HG02588 (cell line): ENCODE measurements at regions not wholly inside any gene's neighbourhood (a gene's known extent, or its start where the extent isn't known, plus 50 kb on each side); places are given as distances from the start of the nearest gene placed in this dataset.
"Not testable (repeated sequence)": the region's sequence is repeated elsewhere in the genome, so short reads cannot be mapped to it uniquely, and the experiment has no call there.

ENCODE experiments used
- ATAC-seq: cut with Tn5 transposase; IDR thresholded peaks from one replicate; pipeline ENCODE4 v1.9.1; 2021; ENCODE audit warnings: mild to moderate bottlenecking, moderate library complexity; ENCODE audit not compliant: unreplicated experiment

GRCh38 chr2:8138923-8139667 lies 542.8 kb upstream of the ID2 start:
- ATAC-seq, result no peak

GRCh38 chr2:8139668-8140200 lies 542.1 kb upstream of the ID2 start:
- ATAC-seq, result no peak

- no peak for ATAC-seq
Measured at GRCh38 chr2:8141079-8141707, 540.7 kb upstream of the ID2 start.

- no peak for ATAC-seq
Measured at GRCh38 chr2:8141780-8142179, 540.1 kb upstream of the ID2 start.

DNA sequence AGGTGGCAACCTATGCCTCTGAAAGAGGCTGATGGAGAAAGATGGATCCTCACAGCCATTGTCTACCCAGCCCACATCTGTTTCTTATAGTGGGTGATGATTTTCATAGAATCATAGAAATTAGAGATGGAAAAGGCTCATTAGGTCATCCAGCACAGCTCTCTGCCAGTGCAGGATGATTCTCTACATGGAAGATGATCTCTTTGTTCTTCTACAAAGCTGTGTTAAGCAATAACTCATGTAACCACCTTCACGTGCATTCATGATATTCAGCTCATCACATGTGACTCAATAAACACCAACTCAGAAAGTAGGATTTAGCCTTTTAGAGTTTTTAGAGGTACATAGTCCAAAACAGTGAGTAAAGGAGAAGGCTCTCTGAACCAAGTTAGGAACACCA lies 539.4 kb upstream of the ID2 start:
- ATAC-seq, result no peak

DNA sequence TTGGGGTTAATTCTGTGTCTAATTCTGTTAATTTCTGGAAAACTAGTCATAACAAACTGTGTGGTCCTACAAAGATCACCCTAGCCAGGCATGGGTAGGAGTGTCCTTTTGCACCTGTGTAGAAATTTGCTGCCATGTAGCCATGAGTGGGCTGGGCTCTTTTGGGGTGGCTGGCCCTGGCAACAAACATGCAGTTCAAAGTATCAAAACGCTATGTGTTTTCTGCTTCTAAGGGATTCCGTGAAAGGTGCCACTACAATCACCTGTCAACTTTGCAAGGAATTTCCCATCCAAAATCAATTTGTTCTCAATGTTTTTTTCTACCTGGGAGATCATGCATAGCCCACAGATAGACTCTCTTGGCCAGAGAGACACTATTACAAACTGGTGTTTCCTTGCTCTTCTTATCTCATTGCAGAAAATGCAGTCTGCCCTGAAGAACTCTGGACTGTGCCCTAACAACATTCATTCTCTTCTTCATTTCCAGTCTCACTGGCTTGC lies 537.7 kb upstream of the ID2 start:
- no peak for ATAC-seq

DNA sequence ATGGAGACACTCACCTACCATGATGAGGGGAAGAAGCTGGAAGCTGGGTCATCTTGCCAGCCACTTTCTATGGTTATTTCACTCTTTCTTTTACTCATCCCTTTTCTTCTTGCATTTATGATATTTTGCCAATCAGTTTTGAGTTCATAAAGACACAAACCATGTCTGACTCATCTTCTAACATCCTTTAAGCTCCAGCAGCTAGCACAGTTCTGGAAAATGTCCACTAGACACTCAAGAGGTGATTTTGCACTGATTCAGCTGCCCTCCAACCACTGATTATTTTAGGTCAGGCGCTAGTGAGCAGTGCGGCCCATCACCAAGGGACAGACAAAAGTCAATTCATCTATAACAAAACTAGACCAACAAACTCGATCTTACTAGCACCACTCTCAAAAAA lies 537.1 kb upstream of the ID2 start:
- ATAC-seq, result no peak

- not testable (repeated sequence) for ATAC-seq
Measured at GRCh38 chr2:8145375-8145774, 536.5 kb upstream of the ID2 start.

- ATAC-seq, result no peak
Measured at GRCh38 chr2:8146132-8147005, 535.5 kb upstream of the ID2 start.

GRCh38 chr2:8148260-8149006 lies 533.4 kb upstream of the ID2 start:
- ATAC-seq, result no peak

- no peak for ATAC-seq
Measured at GRCh38 chr2:8149007-8149405, 532.9 kb upstream of the ID2 start.

DNA sequence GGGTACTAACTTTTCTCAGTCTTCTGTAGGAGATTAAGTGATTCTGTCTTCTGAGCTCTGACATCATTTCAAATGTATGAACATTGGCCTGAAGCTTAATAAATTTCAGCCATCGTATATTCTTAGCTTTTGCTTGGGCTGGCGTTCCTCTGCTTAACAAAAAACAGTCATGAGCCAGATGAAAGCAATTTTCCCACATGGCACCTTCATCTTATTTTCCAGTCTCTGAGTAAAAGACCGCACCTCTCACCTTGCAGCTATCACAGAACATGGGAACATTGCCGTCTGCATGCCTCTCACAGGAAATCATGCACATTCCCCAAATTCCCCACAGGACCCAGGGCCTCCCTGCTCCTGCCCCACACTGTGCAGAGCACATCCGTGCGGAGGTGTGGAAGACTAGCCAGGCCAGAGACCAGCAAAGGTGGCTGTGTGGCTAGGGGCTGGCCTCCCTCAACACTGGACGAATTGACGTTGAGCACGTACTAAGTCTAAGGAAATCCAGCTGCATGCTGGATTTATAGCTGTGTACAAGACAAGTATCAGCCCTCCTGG lies 531.8 kb upstream of the ID2 start:
- no peak for ATAC-seq

- ATAC-seq, result no peak
Measured at GRCh38 chr2:8151888-8152287, 530.0 kb upstream of the ID2 start.

DNA sequence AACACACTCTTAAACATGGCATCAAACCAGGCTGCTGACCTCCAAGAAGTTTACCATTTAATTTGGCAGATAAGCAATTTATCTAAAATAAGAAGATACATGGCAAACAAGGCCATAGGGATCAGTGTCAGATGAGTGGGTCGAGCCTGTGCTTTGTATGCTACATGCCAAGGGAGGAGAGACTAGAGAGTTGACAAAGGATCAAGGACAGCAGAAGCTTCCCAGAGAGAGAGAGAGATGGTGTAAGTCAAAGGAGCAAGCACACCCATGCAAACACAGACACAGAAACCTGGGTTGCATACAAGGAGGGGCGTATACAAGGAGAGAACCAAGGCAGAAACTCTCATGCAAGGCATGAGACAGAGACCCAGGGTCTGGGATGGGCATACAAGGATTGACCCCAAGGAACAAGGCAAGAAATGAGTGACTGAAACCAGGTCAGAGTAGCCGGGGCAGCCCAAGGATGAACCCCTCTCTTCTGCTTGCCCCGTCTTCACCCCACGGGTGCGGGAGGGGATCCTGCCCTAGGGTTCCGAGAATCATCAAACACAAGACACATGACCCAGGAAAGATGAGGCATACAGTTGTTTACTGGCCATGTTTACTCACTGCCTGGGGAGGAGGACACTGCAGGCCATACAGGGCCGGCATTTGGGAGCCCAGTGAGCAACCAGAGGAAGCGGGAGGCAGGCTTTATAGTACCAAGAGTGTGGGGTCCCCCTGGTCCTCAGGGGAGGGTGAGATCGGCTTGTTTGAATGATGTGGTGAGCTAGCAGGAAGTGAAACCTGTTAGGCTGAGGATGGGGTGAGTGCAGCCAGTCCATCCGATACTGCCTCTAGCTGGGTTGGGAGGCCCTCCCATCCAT lies 529.2 kb upstream of the ID2 start:
- peak; percentile 99 for ATAC-seq

DNA sequence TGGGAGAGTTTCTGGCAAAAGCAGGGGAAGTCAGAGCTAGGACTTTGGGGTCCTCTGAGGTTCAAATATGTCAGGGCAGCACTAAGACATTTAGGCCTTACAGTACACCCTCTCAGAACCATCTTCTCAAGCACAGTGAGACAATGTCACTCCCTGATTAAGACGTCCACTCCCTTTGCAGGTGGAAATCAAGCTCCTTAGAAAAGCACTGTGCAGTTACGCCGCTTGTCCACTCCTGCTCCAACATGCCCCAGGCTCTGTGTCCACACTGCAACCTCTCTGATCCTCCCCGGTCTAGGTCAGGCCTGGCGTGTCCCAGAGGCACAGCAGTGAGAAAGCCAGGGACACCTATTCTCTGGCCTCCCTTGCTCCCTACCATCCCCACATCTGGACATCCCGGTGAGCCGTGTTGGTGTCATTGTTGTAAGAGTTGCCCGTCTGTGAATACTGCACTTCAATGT lies 528.6 kb upstream of the ID2 start:
- ATAC-seq, result no peak

DNA sequence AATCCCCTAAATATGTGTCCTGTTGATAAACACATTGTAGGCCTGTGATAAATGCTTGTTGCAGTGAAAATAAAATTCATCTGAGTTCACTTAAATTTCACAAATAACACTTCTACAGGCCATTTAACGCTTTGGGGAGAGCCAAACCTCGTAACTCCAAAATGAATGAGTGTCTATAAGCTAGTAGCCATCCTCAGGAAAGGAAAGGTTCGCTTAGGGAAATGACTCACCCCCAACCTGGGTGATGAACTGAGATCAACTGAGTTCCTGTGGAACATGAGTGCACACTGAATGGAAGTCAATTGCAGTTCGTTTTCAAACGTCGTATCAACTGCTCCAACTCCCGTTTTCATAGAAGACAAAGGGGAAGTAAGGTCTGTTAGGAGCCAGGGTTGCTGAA lies 527.6 kb upstream of the ID2 start:
- ATAC-seq, result no peak

DNA sequence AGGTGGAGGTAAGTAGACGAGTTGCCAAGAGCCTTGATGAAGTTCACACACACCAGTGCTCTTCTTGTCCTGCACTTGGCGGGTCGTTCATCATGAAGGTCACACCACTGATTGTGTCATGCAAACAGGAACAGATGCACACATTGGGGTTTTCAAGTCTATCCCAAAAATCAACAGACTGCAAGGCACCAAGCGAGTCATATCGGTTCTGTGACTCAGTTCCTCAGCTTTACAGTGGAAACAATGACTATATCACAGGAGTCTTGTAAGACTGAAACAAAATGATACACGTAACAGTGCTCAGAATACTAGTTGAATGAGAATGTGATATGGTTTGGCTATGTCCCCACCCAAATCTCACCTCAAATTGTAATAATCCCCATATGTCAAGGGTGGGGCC lies 526.9 kb upstream of the ID2 start:
- ATAC-seq, result no peak

- ATAC-seq, result no peak
Measured at GRCh38 chr2:8157621-8158430, 524.0 kb upstream of the ID2 start.
